Transverse colon (tissue), 4 donors: ENCODE measurements at regions not wholly inside any gene's neighbourhood (a gene's known extent, or its start where the extent isn't known, plus 50 kb on each side); places are given as distances from the start of the nearest gene placed in this dataset.

Source experiments
- EP300 ChIP-seq: sonication (generic); formaldehyde crosslinking; IDR thresholded peaks from one replicate; pipeline ENCODE4 v1.6.1; 2017; ENCODE audit warnings: antibody characterized with exemption, low read depth
- POLR2A ChIP-seq: fragments of 450-650 bp; IDR thresholded peaks from one replicate; pipeline ENCODE4 v1.6.1; 2016; ENCODE audit warnings: antibody characterized with exemption, mild to moderate bottlenecking, moderate library complexity
- POLR2AphosphoS5 ChIP-seq, 3 donors: sonication (generic); formaldehyde crosslinking; IDR thresholded peaks; one replicate each; pipeline ENCODE4 v1.6.1; 2016; ENCODE audit warnings: antibody characterized with exemption in 3 of 3
- TF ChIP-seq, protein P1 (sequence below), 5 experiments: fragments of 200-600 bp in 3 of 5; fragments of 450-650 bp in 2 of 5; sonication (generic) in 3 of 5; IDR thresholded peaks; 1 replicate in 2 of 5; 2 replicates in 3 of 5; pipeline ENCODE4 v1.5.1; 2016 to 2017; ENCODE audit warnings: antibody characterized with exemption in 5 of 5, inconsistent platforms in 3 of 5, mild to moderate bottlenecking in 2 of 5, moderate library complexity in 1 of 5

DNA sequence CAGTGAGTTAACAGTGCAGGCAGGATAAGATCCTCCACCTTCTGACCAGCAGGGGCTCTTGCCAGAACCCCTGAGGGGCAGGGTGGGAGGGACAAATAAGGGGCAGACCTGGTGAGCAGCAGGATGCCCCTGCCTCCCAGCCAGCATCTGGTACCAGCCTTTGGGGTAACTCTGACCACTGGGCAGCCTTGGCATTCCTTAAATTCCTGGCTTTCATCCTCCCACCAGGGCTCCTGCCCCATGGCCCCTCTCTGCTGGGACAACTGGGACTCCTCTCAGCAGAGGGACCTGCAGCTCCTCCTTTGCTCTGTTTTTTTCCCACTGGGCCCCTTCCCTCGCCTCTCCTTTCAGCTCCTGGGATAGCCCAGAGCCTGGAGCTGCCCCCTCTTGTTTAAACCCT, 98.0 kb upstream of the CD82 start:
- TF ChIP-seq POLR2A (no peak), POLR2AphosphoS5 (IDR thresholded peaks at IDR 0.05) (no peak), EP300 (no peak)
- TF ChIP-seq, protein P1, sequence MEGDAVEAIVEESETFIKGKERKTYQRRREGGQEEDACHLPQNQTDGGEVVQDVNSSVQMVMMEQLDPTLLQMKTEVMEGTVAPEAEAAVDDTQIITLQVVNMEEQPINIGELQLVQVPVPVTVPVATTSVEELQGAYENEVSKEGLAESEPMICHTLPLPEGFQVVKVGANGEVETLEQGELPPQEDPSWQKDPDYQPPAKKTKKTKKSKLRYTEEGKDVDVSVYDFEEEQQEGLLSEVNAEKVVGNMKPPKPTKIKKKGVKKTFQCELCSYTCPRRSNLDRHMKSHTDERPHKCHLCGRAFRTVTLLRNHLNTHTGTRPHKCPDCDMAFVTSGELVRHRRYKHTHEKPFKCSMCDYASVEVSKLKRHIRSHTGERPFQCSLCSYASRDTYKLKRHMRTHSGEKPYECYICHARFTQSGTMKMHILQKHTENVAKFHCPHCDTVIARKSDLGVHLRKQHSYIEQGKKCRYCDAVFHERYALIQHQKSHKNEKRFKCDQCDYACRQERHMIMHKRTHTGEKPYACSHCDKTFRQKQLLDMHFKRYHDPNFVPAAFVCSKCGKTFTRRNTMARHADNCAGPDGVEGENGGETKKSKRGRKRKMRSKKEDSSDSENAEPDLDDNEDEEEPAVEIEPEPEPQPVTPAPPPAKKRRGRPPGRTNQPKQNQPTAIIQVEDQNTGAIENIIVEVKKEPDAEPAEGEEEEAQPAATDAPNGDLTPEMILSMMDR (IDR thresholded peaks at IDR 0.05), result no peak
